ENCODE measurements at regions not wholly inside any gene's neighbourhood (a gene's known extent, or its start where the extent isn't known, plus 50 kb on each side); places are given as distances from the start of the nearest gene placed in this dataset.

- FAIRE-seq, result no peak
- TF ChIP-seq POLR2A (IDR thresholded peaks at IDR 0.05; ENCODE audit: low read depth, low read length), result no peak
- DNase-seq (ENCODE audit: insufficient read length, low spot score), result no peak
These were observed 52.3 kb upstream of the KLF3 start for GRCh38 chr4:38611676-38612075.

- TF ChIP-seq POLR2A (IDR thresholded peaks at IDR 0.05; ENCODE audit: low read depth, low read length), result no peak
- FAIRE-seq, result no peak
- no peak for DNase-seq (ENCODE audit: insufficient read length, low spot score)
These were observed 51.2 kb upstream of the KLF3 start for GRCh38 chr4:38612646-38613414.

Data from H54 (cell line).